ENCODE measurements at regions not wholly inside any gene's neighbourhood (a gene's known extent, or its start where the extent isn't known, plus 50 kb on each side); places are given as distances from the start of the nearest gene placed in this dataset.

GRCh38 chr6:14734416-14735340, 511.2 kb upstream of the JARID2 start:
- Histone ChIP-seq H3K4me3 (ENCODE audit: low read length) (no peak overlapping the region), H3K9ac (ENCODE audit: low read depth, low read length) (no peak overlapping the region), H3K27ac (ENCODE audit: low read depth, low read length) (no peak overlapping the region), H3K4me1 (ENCODE audit: insufficient read depth, low read length) (peaks cover 18% of the 10 kb centered on the region), H3K27me3 (ENCODE audit: insufficient read depth, low read length) (no peaks in the 10 kb centered on the region; the same call in 1 of the 2 replicates), H3K9me3 (ENCODE audit: insufficient read depth, low read depth, low read length) (no peaks in the 10 kb centered on the region), H3K36me3 (ENCODE audit: insufficient read depth, low read length) (no peaks in the 10 kb centered on the region)
- WGBS, result 94% methylated on average over 5 of the region's 5 CpGs

GRCh38 chr6:14735956-14736486, 509.8 kb upstream of the JARID2 start:
- WGBS, result 88% methylated on average over 1 of the region's 1 CpG
- Histone ChIP-seq H3K4me3 (ENCODE audit: low read length) (no peak overlapping the region), H3K9ac (ENCODE audit: low read depth, low read length) (no peak overlapping the region), H3K4me1 (ENCODE audit: insufficient read depth, low read length) (peaks cover 15% of the 10 kb centered on the region), H3K27me3 (ENCODE audit: insufficient read depth, low read length) (no peaks in the 10 kb centered on the region; the same call in 1 of the 2 replicates), H3K36me3 (ENCODE audit: insufficient read depth, low read length) (no peaks in the 10 kb centered on the region), H3K9me3 (ENCODE audit: insufficient read depth, low read depth, low read length) (no peaks in the 10 kb centered on the region), H3K27ac (ENCODE audit: low read depth, low read length) (no peak overlapping the region)

- 91% methylated on average over 2 of the region's 2 CpGs for WGBS
- H3K27ac ChIP-seq (ENCODE audit: low read depth, low read length), result no peak overlapping the region
- no peak overlapping the region for H3K4me3 ChIP-seq (ENCODE audit: low read length)
- peaks cover 15% of the 10 kb centered on the region for H3K4me1 ChIP-seq (ENCODE audit: insufficient read depth, low read length)
- H3K9me3 ChIP-seq (ENCODE audit: insufficient read depth, low read depth, low read length), result no peaks in the 10 kb centered on the region
- no peaks in the 10 kb centered on the region; the same call in 1 of the 2 replicates for H3K27me3 ChIP-seq (ENCODE audit: insufficient read depth, low read length)
- H3K36me3 ChIP-seq (ENCODE audit: insufficient read depth, low read length), result no peaks in the 10 kb centered on the region
- H3K9ac ChIP-seq (ENCODE audit: low read depth, low read length), result no peak overlapping the region
These were observed 509.3 kb upstream of the JARID2 start for GRCh38 chr6:14736554-14736953.

DNA sequence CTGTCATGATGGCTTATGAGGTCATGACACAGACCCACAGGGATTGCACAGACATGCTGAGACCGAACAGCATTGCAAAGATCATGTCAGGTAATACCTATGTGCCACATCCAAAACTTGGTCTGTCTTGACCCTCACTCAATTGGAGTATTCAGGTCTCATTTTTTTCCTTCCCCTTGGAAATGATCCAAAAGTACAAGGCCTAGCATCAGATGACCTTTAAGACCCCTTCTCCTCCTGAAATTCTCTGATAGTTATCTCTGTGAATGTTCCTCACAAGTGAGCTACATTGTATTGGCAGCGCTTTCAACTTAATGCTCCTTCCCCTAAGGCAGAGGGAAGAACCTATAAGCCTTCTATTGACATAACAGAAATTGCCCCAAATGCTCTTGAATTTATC, 507.4 kb upstream of the JARID2 start:
- 98% methylated on average over 2 of the region's 2 CpGs for WGBS
- Histone ChIP-seq H3K4me1 (ENCODE audit: insufficient read depth, low read length) (peaks cover 2% of the 10 kb centered on the region), H3K27ac (ENCODE audit: low read depth, low read length) (no peak overlapping the region), H3K9ac (ENCODE audit: low read depth, low read length) (no peak overlapping the region), H3K4me3 (ENCODE audit: low read length) (no peak overlapping the region), H3K36me3 (ENCODE audit: insufficient read depth, low read length) (no peaks in the 10 kb centered on the region), H3K27me3 (ENCODE audit: insufficient read depth, low read length) (no peaks in the 10 kb centered on the region; the same call in 1 of the 2 replicates), H3K9me3 (ENCODE audit: insufficient read depth, low read depth, low read length) (no peaks in the 10 kb centered on the region)

- H3K9me3 ChIP-seq (ENCODE audit: insufficient read depth, low read depth, low read length), result no peaks in the 10 kb centered on the region
- no peak overlapping the region for H3K4me3 ChIP-seq (ENCODE audit: low read length)
- no peak overlapping the region for H3K9ac ChIP-seq (ENCODE audit: low read depth, low read length)
- H3K27me3 ChIP-seq (ENCODE audit: insufficient read depth, low read length), result no peaks in the 10 kb centered on the region; the same call in 1 of the 2 replicates
- H3K4me1 ChIP-seq (ENCODE audit: insufficient read depth, low read length), result no peaks in the 10 kb centered on the region
- no peaks in the 10 kb centered on the region for H3K36me3 ChIP-seq (ENCODE audit: insufficient read depth, low read length)
- no peak overlapping the region for H3K27ac ChIP-seq (ENCODE audit: low read depth, low read length)
- WGBS, result 98% methylated on average over 5 of the region's 5 CpGs
These were observed 506.9 kb upstream of the JARID2 start for GRCh38 chr6:14738933-14739332.

DNA sequence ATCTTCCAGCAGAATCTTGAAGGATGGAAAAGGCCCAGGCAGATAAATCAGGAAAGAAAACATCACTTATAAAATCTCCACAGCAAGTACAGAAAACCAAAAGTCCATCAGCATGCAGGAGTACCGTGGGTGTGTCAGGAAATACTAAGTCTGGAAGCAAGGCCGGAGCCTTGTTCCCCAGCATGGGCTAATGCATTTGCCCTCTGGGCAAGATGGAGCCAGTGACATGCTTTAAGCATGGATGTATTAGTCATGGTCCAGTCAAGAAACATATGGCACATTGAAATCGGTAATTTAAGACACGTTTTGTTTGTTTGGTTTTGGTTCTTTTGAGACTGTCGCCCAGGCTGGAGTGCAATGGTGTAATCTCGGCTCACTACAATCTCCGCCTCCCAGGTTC, 506.0 kb upstream of the JARID2 start:
- WGBS, result 96% methylated on average over 4 of the region's 7 CpGs
- Histone ChIP-seq H3K4me1 (ENCODE audit: insufficient read depth, low read length) (no peaks in the 10 kb centered on the region), H3K4me3 (ENCODE audit: low read length) (no peak overlapping the region), H3K27me3 (ENCODE audit: insufficient read depth, low read length) (no peaks in the 10 kb centered on the region; the same call in 1 of the 2 replicates), H3K9me3 (ENCODE audit: insufficient read depth, low read depth, low read length) (no peaks in the 10 kb centered on the region), H3K27ac (ENCODE audit: low read depth, low read length) (no peak overlapping the region), H3K9ac (ENCODE audit: low read depth, low read length) (no peak overlapping the region), H3K36me3 (ENCODE audit: insufficient read depth, low read length) (no peaks in the 10 kb centered on the region)

DNA sequence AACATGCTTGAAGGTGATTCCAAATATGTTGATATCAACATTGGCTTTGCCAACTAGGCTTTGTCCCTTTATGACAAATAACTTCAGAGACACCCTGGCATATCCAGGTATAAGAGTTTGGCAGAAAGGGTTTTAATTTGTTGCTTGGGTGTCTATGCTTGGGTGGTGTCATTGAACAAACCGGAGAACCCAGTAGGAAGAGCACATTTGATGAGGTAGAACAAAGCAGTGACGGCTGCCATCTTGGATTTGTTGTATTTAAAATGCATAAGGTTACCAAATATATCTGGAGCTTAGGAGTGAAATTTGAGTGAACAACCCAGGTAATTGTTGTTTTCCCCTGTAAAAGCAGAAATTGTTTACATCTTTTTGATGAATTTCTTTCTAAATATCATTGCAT, 503.7 kb upstream of the JARID2 start:
- Histone ChIP-seq H3K9me3 (ENCODE audit: insufficient read depth, low read depth, low read length) (peaks cover 3% of the 10 kb centered on the region; the same call in 1 of the 2 replicates), H3K9ac (ENCODE audit: low read depth, low read length) (no peak overlapping the region), H3K4me1 (ENCODE audit: insufficient read depth, low read length) (no peaks in the 10 kb centered on the region), H3K4me3 (ENCODE audit: low read length) (no peak overlapping the region), H3K27ac (ENCODE audit: low read depth, low read length) (no peak overlapping the region), H3K27me3 (ENCODE audit: insufficient read depth, low read length) (no peaks in the 10 kb centered on the region; the same call in 1 of the 2 replicates), H3K36me3 (ENCODE audit: insufficient read depth, low read length) (no peaks in the 10 kb centered on the region)
- WGBS, result 90% methylated on average over 2 of the region's 2 CpGs

GRCh38 chr6:14742680-14743079, 503.2 kb upstream of the JARID2 start:
- H3K4me3 ChIP-seq (ENCODE audit: low read length), result no peak overlapping the region
- H3K27me3 ChIP-seq (ENCODE audit: insufficient read depth, low read length), result no peaks in the 10 kb centered on the region
- no peak overlapping the region for H3K27ac ChIP-seq (ENCODE audit: low read depth, low read length)
- no peak overlapping the region for H3K9ac ChIP-seq (ENCODE audit: low read depth, low read length)
- H3K9me3 ChIP-seq (ENCODE audit: insufficient read depth, low read depth, low read length), result peaks cover 3% of the 10 kb centered on the region; the same call in 1 of the 2 replicates
- no peaks in the 10 kb centered on the region for H3K4me1 ChIP-seq (ENCODE audit: insufficient read depth, low read length)
- no peaks in the 10 kb centered on the region for H3K36me3 ChIP-seq (ENCODE audit: insufficient read depth, low read length)
- 97% methylated on average over 5 of the region's 5 CpGs for WGBS

DNA sequence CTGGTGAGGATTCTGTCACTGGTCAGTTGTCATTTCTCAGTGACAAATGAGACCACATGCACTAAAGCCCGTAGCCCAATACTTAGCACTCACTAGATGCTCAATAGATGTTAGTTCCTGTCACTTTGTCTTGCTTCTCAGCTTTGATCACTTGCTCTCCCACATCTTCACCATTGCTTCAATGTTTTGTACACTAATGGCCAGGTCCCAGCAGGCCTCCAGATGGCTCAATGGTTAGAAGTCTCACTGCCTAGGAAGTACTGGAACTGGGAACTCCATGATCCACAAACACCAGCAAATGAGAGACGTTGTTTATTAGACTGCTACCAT, 502.8 kb upstream of the JARID2 start:
- H3K36me3 ChIP-seq (ENCODE audit: insufficient read depth, low read length), result no peaks in the 10 kb centered on the region
- no peaks in the 10 kb centered on the region for H3K4me1 ChIP-seq (ENCODE audit: insufficient read depth, low read length)
- H3K27me3 ChIP-seq (ENCODE audit: insufficient read depth, low read length), result no peaks in the 10 kb centered on the region
- H3K9ac ChIP-seq (ENCODE audit: low read depth, low read length), result no peak overlapping the region
- H3K9me3 ChIP-seq (ENCODE audit: insufficient read depth, low read depth, low read length), result peaks cover 3% of the 10 kb centered on the region; the same call in 1 of the 2 replicates
- WGBS, result 95% methylated on average over 2 of the region's 2 CpGs
- no peak overlapping the region for H3K27ac ChIP-seq (ENCODE audit: low read depth, low read length)
- H3K4me3 ChIP-seq (ENCODE audit: low read length), result no peak overlapping the region

GRCh38 chr6:14743474-14744211, 502.2 kb upstream of the JARID2 start:
- H3K4me3 ChIP-seq (ENCODE audit: low read length), result no peak overlapping the region
- H3K9ac ChIP-seq (ENCODE audit: low read depth, low read length), result no peak overlapping the region
- no peak overlapping the region for H3K27ac ChIP-seq (ENCODE audit: low read depth, low read length)
- H3K36me3 ChIP-seq (ENCODE audit: insufficient read depth, low read length), result no peaks in the 10 kb centered on the region
- H3K9me3 ChIP-seq (ENCODE audit: insufficient read depth, low read depth, low read length), result peaks cover 3% of the 10 kb centered on the region; the same call in 1 of the 2 replicates
- no peaks in the 10 kb centered on the region for H3K27me3 ChIP-seq (ENCODE audit: insufficient read depth, low read length)
- 94% methylated on average over 7 of the region's 7 CpGs for WGBS
- no peaks in the 10 kb centered on the region for H3K4me1 ChIP-seq (ENCODE audit: insufficient read depth, low read length)

GRCh38 chr6:14744212-14744556, 501.7 kb upstream of the JARID2 start:
- Histone ChIP-seq H3K36me3 (ENCODE audit: insufficient read depth, low read length) (no peaks in the 10 kb centered on the region), H3K27ac (ENCODE audit: low read depth, low read length) (no peak overlapping the region), H3K9me3 (ENCODE audit: insufficient read depth, low read depth, low read length) (peaks cover 3% of the 10 kb centered on the region; the same call in 1 of the 2 replicates), H3K9ac (ENCODE audit: low read depth, low read length) (no peak overlapping the region), H3K27me3 (ENCODE audit: insufficient read depth, low read length) (no peaks in the 10 kb centered on the region), H3K4me1 (ENCODE audit: insufficient read depth, low read length) (no peaks in the 10 kb centered on the region), H3K4me3 (ENCODE audit: low read length) (no peak overlapping the region)
- 100% methylated on average over 2 of the region's 3 CpGs for WGBS
